ENCODE measurements at regions not wholly inside any gene's neighbourhood (a gene's known extent, or its start where the extent isn't known, plus 50 kb on each side); places are given as distances from the start of the nearest gene placed in this dataset.
A peak's percentile ranks its signal among the peaks of the same experiment; 100 is the strongest.
"Not testable (repeated sequence)": the region's sequence is repeated elsewhere in the genome, so short reads cannot be mapped to it uniquely, and the experiment has no call there.

- H3K9me3 ChIP-seq: peaks cover 10% of the 10 kb centered on the region
- no peak overlapping the region for H3K4me3 ChIP-seq
- TF ChIP-seq CTCF (IDR thresholded peaks at IDR 0.05): no peak
- ATAC-seq (no peak), DNase-seq (no peak)
- H3K4me1 ChIP-seq: no peaks in the 10 kb centered on the region
- H3K27ac ChIP-seq: no peak overlapping the region
- H3K36me3 ChIP-seq: no peaks in the 10 kb centered on the region
- H3K27me3 ChIP-seq: no peaks in the 10 kb centered on the region
- intact Hi-C loops (cut with DNase I): no loop called here
These were observed 78.7 kb downstream of the SHANK2 start for GRCh38 chr11:71173709-71174108.

- no peaks in the 10 kb centered on the region for H3K36me3 ChIP-seq
- no peak overlapping the region for H3K4me3 ChIP-seq
- H3K9me3 ChIP-seq: peaks cover 10% of the 10 kb centered on the region
- intact Hi-C loops (cut with DNase I): no loop called here
- DNase-seq (no peak), ATAC-seq (no peak)
- H3K4me1 ChIP-seq: no peaks in the 10 kb centered on the region
- no peak for TF ChIP-seq CTCF (IDR thresholded peaks at IDR 0.05)
- H3K27me3 ChIP-seq: no peaks in the 10 kb centered on the region
- H3K27ac ChIP-seq: no peak overlapping the region
These were observed 79.7 kb downstream of the SHANK2 start for GRCh38 chr11:71172680-71173079.

GRCh38 chr11:71171576-71171975 lies 80.8 kb downstream of the SHANK2 start:
- intact Hi-C loops (cut with DNase I): no loop called here
- H3K4me3 ChIP-seq: no peak overlapping the region
- no peaks in the 10 kb centered on the region for H3K27me3 ChIP-seq
- H3K27ac ChIP-seq: no peak overlapping the region
- ATAC-seq: no peak
- H3K9me3 ChIP-seq: peaks cover 9% of the 10 kb centered on the region
- no peaks in the 10 kb centered on the region for H3K4me1 ChIP-seq
- no peak for DNase-seq
- H3K36me3 ChIP-seq: no peaks in the 10 kb centered on the region
- TF ChIP-seq CTCF (IDR thresholded peaks at IDR 0.05): no peak

- peak; percentile 56 for DNase-seq
- H3K27me3 ChIP-seq: no peaks in the 10 kb centered on the region
- H3K4me1 ChIP-seq: no peaks in the 10 kb centered on the region
- no peak for ATAC-seq
- no peak overlapping the region for H3K4me3 ChIP-seq
- intact Hi-C loops (cut with DNase I): no loop called here
- H3K27ac ChIP-seq: no peak overlapping the region
- H3K9me3 ChIP-seq: peaks cover 1% of the 10 kb centered on the region
- no peaks in the 10 kb centered on the region for H3K36me3 ChIP-seq
- TF ChIP-seq CTCF (IDR thresholded peaks at IDR 0.05): no peak
These were observed 81.6 kb downstream of the SHANK2 start for GRCh38 chr11:71170624-71171423.

GRCh38 chr11:71169313-71169712 lies 83.1 kb downstream of the SHANK2 start:
- H3K9me3 ChIP-seq: no peaks in the 10 kb centered on the region
- H3K27me3 ChIP-seq: no peaks in the 10 kb centered on the region
- H3K27ac ChIP-seq: no peak overlapping the region
- no peak for DNase-seq
- no peaks in the 10 kb centered on the region for H3K36me3 ChIP-seq
- no peak for ATAC-seq
- H3K4me3 ChIP-seq: no peak overlapping the region
- intact Hi-C loops (cut with DNase I): no loop called here
- TF ChIP-seq CTCF (IDR thresholded peaks at IDR 0.05): no peak
- no peaks in the 10 kb centered on the region for H3K4me1 ChIP-seq

- H3K4me3 ChIP-seq; H3K9me3 ChIP-seq; intact Hi-C loops (cut with DNase I); H3K27me3 ChIP-seq; H3K36me3 ChIP-seq; ATAC-seq; H3K27ac ChIP-seq; H3K4me1 ChIP-seq; DNase-seq: not testable (repeated sequence)
These were observed 84.6 kb downstream of the SHANK2 start for GRCh38 chr11:71167814-71168213.

Measured in upper lobe of right lung (tissue), 1 donor.